GM19023 (cell line): ENCODE measurements at regions not wholly inside any gene's neighbourhood (a gene's known extent, or its start where the extent isn't known, plus 50 kb on each side); places are given as distances from the start of the nearest gene placed in this dataset.
"Not testable (repeated sequence)": the region's sequence is repeated elsewhere in the genome, so short reads cannot be mapped to it uniquely, and the experiment has no call there.

Experiments
- ATAC-seq: cut with Tn5 transposase; IDR thresholded peaks from one replicate; pipeline ENCODE4 v1.9.1; 2021; ENCODE audit warnings: mild to moderate bottlenecking, moderate library complexity; ENCODE audit not compliant: unreplicated experiment

DNA sequence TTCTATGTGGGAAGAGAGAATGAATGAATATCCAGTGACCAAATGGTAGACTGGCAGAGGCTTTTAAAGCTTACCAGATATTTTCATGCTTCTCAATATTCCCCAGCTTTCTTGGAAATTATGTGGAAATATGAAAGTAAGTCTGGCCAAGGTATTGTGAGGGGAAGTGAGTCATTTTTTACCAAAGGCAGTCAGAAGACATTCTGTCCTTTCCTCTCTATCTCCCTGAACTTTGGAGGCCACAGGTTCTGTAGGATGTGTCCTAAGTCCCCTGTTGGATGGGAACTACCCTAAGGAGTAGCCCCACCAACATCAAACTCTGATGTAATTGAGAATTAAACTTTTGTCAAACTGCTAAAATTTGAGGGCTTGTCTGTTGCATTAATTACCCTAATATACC lies 593.8 kb upstream of the NRSN1 start:
- no peak for ATAC-seq

DNA sequence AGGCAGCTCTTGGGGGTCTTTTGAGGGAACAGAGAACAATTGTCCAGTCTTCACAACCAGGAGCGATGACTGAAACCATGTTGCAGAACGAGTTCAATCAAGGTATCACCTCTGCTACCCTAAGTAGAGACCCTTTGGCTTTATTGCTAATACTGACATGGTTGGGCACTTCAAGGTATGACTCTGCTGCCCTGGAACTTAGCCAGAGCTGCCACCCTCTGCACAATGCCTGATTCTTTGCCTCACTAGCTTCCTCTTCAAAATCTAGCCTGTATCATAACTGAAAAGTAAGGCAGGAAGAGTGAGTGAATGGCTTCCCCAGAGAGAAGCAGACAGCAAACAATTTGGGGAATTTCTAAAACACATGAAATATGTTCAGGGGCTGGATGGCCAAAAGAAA lies 592.7 kb upstream of the NRSN1 start:
- ATAC-seq = no peak

DNA sequence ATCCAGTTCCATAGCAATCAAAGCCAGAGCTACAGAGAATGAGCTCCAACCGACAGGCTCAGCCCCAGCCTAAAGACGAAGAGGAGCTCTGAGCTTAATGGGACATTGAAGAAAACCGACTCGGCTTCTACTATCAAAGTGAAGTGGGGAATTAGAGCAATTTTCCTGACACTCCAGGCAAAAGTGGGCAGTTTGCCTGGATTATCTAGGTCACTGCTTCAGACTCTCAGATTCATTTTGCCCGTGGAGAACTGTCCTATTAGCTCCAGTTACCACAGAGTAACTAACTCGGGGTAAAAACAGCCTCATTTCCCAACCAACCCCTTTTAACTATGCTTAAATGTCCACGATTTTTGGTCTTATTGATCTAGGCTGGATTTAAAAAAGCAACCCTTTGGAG lies 592.1 kb upstream of the NRSN1 start:
- ATAC-seq = no peak

DNA sequence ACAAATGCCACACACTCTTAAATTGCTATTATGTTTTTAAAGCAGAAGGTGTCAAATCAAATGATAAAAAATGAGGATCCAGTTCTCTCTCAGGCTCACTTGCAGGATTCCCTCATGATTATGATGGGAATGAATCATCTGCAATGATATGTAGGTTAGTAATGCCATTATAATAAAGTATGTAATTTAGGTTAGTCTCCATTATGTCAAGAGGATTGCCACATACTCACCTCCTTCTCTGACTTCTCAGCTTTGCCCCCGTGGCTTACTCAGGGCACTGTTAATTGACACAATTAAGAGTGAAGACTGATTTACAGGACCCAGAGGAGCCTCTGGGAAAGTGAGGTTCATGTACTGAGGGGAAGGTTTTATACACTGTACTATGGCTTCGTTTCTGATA lies 591.7 kb upstream of the NRSN1 start:
- ATAC-seq = no peak

DNA sequence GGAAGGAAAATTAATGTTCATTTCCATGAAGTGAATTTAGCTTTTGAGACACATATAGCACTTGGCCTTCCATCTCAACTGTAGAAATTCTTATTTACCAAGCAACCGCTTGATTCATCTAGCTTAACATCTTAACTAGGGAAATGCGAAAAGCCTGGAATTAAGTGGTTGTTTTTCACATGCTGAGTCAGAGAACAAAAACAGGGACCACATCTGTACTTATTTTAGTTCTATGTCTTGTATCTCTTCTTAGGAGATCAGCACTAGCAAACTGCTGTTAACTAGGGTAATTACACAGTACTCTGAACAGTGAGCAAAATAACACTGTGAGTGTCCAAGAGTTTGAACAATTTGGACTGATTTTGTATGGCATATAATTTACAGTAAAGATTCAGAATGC lies 590.9 kb upstream of the NRSN1 start:
- ATAC-seq = no peak

DNA sequence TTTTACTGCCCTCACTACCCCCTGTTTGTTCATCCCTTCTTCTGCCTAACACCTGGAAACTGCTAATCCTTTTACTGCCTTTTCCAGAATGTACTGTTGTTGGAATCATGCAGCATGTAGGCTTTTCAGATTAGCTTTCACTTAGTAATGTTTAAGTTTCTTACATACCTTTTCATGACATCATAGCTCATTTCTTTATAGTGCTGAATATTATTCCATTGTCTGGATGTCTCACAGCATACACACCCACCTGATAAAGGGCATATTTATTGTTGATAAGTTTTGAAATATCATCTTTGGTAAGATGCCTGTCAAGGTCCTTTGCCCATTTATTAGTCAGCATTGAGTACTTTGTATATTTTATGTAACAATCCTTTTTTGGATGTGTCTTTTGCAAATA lies 588.2 kb upstream of the NRSN1 start:
- ATAC-seq = no peak

DNA sequence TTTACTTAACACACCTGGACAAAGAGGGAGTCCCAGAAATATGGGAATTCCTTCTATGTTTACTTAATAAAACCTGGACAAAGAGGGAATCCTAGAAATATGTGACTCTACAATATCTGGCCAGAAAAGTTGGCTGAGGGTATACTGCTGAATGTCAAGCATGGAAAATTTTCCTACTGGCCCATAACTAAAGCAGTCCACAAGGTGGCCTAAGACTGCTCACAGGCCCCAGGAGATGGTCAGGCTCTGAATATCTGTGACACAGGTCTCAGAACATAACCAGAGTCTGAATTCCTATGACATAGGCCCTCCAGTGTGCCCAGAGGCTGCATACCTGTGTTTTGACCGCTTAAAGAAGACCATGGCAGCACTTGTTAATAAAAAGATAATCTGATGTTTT lies 578.2 kb upstream of the NRSN1 start:
- no peak for ATAC-seq

DNA sequence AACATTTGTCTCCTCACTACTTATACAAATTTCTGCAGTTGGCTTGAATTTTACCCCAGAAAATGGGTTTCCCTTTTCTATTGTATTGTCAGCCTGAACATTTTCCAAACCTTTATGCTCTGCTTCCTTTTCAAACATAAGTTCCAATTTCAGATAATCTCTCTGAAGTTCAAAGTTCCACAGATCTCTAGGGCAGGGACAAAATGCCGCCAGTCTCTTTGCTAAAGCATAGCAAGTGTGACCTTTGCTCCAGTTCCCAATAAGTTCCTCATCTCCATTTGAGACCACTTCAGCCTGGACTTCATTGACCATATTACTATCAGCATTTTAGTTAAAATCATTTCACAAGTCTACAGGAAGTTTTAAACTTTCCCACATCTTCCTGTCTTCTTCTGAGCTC lies 571.1 kb upstream of the NRSN1 start:
- not testable (repeated sequence) for ATAC-seq

DNA sequence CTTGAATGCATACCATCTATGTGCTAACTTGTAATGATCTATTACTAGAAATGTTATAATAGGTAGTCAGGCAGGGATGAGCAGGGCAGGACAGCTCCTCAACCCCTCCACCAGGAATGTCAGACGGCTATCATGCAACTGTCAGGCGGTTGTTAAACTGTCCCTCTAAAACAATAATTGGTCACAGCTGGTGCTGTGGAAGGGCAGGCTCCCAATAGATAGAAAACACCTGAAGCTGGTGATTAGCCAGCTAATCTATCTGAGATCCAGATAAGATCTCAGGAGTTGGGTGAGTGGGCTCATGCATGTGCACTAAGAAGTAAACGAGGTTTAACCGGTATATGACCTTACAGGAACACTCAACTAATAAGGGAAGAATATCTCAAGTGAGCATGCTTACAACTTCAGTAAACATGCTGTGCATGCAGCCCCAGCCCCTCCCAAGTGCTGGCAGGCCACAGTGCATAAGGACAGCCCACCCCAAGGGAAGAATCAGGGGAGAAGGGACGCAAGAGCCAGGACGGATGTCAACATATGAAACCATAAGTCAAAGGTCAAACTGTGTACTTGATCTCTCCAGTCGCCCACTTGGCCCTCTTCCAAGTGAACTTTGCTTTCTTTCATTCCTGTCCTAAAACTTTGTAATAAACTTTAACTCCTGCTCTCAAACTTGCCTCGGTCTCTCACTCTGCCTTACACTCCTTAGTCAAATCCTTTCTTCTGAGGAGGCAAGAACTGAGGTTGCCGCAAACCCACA lies 566.2 kb upstream of the NRSN1 start:
- no peak for ATAC-seq

DNA sequence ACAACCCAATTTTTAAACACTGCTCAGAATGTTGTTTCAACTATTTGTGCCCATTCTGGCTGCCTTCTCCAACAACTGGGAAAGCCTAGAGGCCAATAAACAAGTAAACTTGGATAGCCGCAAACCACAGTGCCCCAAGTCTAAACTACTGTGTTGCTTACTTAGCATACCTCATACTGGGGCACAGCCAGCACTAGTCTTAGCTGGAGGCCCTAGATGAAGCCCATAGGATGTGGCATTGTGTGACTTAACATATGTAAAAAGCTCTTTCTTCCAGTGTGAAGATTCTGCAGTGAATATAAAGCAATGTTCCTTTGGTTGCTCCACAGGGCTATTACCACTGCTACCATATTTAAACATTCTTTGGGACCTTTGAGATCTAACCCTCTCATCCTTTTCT lies 564.3 kb upstream of the NRSN1 start:
- ATAC-seq = no peak

DNA sequence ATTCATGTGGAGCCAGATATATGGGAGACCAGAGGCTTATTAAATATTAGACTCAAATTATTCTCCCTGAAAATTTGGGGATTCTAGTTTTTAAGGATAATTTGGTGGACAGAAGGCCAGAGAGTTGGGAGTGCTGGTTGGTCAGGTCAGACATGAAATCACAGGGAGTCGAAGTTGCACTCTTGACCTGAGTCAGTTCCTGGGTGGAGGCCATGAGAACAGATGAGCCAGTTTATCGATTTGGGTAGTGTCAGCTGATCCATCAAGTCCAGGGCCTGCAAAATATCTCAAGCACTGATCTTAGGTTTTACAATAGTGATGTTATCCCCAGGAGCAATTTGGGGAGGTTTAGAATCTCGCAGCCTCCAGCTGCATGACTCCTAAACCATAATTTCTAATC lies 563.5 kb upstream of the NRSN1 start:
- ATAC-seq = no peak

DNA sequence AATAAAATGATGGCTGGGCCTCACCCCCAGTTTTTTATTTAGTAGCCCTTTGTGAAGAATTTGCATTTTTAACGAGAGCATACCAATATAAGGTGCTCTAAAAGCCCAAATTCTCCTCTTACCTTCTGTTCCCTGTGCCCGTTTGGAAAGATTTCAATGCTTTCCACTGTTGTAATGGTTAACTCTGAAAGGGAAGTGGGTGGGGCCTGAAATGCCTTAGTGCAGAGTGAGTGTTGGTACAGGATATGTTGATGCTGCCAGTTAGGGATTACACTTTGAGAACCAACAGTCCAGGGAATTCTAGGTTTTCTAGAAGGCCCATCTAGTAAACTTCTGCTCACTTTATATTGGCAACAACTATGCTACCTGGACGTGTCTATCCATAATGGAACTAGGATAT lies 562.7 kb upstream of the NRSN1 start:
- no peak for ATAC-seq

DNA sequence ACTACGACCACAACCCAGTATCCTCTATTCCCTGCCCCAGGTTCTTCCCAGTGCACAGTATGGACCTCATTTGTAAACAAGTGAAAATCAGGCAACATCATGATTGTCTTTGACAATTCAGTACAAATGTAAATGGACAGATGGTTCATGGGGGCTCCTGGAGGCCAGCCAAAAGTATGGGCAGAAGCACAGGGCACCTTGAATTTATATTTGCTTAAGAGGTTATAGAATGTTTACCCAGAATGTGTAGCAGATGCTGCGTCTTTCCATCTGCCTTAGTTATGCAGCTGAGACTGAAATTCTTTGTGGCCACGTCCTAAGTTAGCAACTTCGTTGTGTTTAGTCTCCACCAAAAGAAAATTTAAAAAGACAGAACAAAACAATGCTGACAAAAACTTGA lies 559.6 kb upstream of the NRSN1 start:
- no peak for ATAC-seq

DNA sequence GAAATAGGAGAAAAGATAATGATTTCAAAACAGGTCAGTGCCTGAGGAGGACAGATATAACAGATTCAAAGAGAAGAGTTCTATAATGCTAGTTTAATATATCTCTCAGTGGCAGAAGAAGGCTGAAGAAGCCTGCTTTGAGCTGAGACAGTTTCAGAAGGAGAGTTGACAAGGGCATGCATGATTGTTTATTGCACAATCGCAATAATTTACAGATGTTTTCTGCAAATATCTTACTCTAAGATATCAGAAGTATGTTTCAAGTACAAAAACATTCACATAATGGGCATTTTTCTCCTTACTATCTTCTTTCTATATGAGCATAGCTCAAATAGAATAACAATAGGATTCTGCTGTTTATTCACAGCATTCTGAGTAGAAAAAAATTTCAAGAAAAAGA lies 557.7 kb upstream of the NRSN1 start:
- ATAC-seq = no peak

DNA sequence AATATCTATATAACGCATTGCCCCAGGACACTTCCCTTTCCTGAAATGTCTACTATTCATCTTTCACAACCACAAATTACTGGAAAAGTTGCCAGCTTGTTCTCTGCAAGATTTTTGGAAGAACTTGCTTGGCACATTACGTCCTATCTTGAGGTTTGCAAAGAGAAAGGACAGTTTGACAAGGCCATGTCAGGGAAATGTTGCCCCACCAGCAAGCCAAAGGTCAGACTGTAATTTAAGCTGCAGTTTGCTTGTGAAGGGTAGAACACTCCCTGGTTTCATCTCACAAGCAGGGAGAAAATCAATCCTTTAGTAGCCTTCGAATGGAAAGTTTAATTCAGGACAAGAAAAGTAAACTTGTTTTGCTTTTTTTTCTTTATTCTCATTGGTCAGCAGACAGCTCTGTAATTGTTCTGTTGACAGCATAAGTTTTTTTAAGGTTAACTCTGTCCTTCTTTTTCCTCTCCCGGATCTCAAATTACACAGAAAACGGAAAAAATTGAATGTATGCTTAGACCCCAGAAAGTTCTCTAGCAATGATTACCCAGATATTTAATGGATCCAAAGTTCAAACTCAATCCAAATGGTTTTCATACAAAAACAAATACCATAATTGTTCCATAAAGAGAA lies 541.8 kb upstream of the NRSN1 start:
- ATAC-seq = no peak

DNA sequence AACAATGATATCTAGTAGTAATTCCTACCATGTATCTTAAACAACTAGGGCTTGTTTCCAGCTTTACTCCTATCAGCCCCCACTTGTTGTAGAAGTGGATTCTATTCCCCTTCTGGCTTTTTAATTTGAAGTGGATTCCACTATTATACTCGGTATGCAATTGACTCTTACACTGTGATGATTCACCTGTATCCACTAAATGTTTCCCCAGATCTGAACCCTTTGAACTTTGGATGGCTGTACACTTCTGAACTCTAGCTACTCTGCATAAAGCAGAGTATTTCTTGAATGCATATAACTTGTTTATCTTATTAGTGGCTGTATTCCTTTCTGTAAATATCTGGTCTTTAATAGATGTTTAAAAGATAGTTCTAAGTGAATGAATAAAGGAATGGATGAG lies 538.4 kb upstream of the NRSN1 start:
- ATAC-seq = no peak

DNA sequence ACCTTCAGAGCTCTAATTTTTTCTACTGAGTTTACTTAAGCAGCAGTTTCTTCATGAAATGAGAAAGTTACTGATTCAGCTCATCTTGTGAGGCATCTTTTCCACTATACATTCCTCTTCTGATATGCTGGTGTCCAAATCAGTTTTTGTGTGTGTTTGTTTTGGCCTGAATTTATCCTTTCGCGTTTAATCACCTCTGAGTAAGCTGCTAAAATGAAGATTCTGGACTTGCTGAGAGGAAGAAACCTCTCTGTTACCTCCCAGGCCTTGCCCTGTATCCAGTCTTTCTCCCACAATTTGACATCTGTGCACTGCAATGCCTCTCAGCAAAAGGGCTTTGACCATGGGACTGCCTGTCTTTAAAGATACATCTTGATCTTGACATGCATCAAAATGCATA lies 536.2 kb upstream of the NRSN1 start:
- ATAC-seq = no peak

DNA sequence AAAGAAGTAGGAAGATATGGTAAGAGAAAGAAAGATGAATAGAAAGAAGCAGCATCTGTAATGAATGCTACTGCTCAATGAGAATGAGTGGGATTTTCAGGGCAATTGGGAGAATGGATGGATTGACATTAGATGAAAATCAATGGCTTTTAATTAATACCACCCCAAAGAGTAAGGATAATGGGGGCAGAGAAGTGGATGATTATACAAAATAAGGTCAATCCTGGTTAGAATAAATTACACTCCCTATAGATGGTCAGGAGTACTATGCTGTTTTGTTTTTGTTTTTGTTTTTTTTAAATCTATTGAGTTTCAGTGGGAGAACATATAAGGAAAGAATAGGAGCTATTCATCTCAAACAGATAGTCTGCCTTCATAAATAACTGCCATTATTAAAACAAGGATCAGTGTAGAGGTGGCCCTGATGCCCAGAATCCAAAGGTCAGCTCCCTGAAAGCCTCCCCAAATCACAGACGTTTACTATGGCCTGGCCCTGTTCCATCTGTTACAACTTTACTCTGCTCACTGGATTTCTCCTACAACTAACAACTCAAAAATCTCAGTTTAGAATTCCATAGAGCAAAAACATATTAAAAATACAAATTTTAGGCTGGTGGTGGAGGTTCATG lies 535.4 kb upstream of the NRSN1 start:
- ATAC-seq = no peak

DNA sequence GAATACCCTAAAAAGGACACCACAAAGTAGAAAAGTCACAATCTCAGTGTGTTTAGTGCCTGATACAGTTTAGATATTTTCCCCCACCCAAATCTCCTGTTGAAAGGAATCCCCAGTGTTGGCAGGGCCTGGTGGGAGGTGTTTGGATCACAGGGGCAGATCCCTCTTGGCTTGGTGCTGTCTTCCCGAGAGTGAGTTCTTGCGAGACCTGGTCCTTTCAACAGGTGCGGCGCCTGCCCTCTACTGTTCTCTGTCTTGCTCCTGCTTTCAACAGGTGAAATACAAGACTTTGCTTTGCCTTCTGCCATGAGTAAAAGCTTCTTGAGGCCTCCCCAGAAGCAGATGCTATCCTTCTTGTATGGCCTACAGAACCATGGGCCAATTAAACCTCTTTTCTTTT lies 534.3 kb upstream of the NRSN1 start:
- ATAC-seq = no peak

DNA sequence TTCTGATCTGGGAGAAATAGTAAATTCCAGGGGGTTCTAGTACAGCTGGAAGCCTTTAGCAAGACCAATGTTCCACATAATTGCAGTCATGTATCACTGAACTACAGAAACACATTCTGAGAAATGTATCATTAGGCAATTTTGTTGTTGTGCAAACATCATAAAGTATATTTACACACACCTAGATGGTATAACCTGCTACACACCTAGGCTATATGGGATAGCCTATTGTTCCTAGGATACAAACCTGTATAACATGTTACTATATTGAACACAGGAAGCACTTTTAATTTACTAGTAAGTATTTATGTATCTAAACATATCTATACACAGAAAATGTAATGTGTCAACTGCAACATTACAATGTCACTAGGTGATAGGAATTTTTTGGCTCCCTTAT lies 525.9 kb upstream of the NRSN1 start:
- no peak for ATAC-seq

DNA sequence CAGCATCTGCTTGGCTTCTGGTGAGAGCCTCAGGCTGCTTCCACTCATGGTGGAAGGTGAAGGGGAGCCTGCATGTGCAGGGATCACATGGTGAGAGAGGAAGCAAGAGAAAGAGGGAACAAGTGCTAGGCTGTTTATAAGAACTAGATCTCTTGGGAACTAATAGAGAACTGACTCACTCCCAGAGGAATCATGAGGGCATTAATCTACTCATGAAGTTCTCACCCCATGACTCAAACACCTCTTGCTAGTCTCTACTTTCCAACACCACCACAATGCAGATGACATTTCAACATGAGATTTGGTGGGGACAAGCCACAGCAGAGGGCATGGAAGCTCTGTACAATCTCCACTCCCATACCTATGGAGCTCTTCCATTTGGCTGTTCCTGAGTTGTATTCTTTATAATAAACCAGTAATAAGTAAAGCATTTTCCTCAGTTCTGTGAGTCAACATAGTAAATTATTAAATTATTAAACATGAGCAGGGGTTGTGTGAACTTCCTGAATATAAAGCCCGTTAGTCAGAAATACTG lies 524.1 kb upstream of the NRSN1 start:
- no peak for ATAC-seq

DNA sequence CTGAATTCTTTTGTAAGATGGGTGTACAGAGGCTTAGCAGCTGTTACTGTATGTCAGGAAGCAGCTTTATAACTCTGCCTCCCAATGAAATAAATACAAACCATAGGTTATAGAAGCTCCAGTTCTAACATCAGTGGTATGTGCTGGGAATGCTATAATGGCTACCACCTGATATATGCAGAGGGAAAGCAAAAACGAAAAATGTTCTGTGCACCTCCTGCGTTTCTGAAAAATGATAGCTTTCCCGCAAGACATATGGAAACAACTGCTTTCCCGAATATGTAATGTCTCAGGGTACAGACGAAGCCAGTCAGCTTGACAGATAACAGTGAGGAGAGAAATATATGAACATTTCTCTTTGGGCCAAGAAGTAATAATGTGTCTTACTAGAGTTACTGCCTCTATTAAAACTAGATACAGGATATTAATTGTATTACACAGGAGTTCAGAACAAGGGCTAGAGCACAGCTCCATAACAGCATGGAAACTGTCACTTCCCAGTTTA lies 517.0 kb upstream of the NRSN1 start:
- no peak for ATAC-seq
